Kidney glomerular epithelial cell (primary cell): ENCODE measurements at regions not wholly inside any gene's neighbourhood (a gene's known extent, or its start where the extent isn't known, plus 50 kb on each side); places are given as distances from the start of the nearest gene placed in this dataset.
A peak's percentile ranks its signal among the peaks of the same experiment; 100 is the strongest.

ENCODE experiments used
- DNase-seq: peaks from one replicate; lab custom pipeline; 2025; lab: John Stamatoyannopoulos, UW

- DNase-seq = no peak
These were observed 50.2 kb upstream of the LRP8 start for GRCh38 chr1:53378061-53378460.

GRCh38 chr1:53378932-53379661 is 51.2 kb upstream of the LRP8 start:
- DNase-seq = no peak

DNA sequence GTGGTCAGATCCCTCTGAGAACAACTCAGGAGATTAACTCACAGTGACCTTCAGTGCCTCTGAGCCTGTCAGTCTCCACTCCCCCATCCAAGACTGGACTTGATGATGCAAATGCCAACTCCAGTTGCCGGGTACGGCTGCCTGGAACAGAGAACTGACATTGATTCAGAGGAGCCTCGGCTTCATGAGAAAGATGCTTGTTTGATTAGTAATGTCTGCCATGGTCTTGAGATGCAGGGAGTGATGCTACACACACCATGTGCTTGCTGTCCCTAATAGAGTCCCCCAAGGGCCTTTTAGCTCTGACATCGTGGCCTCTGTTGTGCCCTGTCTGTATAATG is 51.8 kb upstream of the LRP8 start:
- no peak for DNase-seq

GRCh38 chr1:53380296-53380695 is 52.4 kb upstream of the LRP8 start:
- DNase-seq = no peak

DNA sequence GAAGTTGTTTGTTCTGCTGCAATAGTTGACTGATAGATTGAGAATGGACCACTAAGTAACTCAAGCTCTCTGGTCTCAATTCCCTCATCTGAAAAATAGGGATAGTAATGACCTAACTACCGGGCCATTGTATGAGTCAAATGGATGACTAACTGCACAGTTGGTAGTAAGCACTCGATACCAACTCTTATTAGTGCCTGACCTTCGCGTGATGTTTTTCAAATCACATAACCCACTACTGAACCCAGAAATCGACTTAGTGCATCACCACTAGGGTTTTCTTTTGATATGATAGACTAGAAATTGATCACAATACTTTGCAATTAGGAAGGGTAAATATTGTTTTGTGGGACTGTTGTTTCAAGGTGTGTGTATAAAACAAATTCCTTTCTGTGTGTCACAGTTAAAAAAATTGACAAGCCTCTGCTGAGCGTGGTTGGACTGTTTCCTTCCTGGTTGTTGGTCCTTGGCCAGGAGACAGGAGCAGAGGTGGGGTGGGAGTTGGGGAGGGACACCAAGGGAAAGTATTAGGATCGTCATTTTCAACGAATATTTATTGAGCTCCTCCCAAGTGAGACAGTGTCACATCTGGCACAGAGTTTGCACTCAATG is 54.0 kb upstream of the LRP8 start:
- DNase-seq = peak; percentile 42

DNA sequence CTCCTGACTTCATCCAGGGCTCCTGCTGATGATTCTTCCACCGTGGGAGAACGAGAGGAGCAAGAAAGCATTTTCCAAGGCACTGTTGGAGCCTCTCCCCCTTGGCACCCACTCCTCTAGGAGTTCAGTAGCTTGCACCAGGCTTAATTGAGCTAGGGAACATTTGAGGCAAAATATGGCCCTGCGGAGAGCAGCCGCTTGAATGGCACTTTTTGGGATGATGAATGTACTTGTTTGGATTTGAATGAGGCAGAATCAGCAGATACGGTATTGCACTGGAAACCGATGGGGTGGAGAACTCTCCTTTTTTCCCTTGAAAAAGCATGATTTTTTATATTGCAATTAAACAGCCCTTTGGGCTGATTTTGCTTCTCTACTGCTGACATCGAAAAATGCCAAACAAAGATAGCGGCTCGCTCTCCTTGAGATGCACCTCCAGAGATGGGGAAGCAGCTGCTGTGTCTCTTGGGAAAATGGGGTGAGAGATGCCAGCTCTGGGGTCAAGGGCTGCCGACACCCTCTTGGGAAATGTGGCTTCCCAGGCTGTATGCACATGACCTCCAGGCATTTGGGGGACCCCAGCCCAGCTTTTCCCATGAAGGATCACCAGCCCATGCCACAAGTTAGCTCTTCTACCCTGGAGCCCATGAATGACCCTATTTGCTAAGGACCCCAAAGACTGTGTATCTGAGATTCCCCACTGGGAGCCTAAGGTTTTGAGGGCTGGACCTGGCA is 55.4 kb upstream of the LRP8 start:
- no peak for DNase-seq

- DNase-seq = no peak
These were observed 56.9 kb upstream of the LRP8 start for GRCh38 chr1:53384796-53385195.

GRCh38 chr1:53385276-53386225 is 57.7 kb upstream of the LRP8 start:
- DNase-seq = no peak

GRCh38 chr1:53388963-53389362 is 61.1 kb upstream of the LRP8 start:
- no peak for DNase-seq

DNA sequence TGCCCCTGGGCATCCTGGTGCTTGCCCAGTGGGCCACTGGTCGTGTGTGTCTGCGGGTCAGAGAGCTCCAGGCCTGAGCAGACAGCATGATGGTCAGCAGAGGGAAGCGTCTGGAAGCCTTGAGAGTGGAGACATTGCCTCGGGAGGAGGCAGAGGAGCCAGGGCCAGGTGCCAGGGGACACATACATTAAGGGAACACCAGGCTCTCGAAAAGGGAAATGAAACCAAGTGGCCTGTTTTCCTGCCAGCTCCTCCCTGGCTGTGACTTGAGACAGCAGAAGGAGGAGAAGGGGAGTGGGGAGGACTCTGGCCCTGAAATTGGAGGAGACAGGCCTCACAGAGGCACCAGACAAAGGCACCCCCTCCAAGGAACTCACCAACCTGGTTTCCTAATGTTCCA is 62.4 kb upstream of the LRP8 start:
- DNase-seq = no peak

DNA sequence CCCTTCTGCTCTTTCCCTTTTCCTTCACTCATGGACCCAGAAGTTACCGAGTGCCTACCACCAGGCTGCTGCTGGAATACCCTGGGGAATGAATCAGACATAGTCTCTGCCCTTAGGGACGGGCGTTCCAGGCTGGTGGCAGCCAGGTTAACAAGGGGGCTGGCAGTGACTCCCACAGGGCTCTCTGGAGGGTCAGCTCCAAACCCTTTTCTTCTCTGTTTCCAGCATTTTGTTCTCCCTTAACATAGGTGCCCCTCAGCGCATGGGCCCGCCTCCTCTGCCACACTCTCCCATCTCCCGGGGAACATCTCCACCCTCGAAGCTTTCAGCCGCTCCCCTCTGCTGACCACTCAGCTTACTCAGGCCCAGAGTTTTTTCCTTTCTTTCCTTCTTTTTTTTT is 62.9 kb upstream of the LRP8 start:
- DNase-seq = no peak

- DNase-seq = no peak
These were observed 63.4 kb upstream of the LRP8 start for GRCh38 chr1:53391296-53391695.

GRCh38 chr1:53391982-53392381 is 64.1 kb upstream of the LRP8 start:
- no peak for DNase-seq

DNA sequence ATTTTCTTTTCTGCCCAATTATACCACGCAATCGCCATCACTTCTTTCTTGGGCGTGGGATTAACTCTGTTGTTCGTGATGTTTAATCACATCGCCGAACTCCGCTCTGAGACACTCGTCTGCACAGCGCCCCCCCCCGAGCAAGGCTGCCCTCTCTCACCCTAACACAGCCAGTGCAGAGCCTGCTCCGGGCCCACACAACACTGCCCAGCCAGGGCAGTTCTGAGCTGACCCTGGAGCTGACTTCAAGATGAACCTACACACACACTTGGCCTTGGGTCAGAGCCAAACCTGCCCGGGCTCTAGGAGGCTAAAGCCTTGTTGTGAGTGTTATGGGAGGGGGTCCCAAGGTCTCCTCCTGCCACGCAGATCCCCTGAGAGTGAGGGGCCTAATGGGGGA is 64.6 kb upstream of the LRP8 start:
- no peak for DNase-seq

DNA sequence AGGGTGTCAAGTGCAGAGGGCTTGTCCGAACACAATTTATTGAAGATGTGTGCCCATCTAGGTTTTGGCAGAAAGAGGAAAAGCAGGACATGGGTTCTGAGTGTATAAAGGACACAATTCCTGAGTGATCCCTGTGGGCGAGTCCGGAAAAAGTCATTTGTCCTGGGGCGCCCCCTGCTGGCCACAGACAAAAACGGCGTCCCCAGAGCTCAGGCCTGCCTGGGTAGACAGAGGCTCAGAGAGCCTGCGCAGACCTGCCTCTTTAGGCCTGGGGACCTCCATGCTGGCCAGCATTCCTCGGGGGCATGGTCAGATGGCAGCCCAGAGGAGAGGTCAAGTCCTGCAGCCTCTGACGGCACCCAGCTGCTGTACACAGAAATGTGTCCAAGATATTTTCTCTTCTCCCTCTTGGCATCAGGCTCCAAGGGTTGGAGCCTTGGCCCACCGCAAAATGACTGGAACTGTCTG is 65.5 kb upstream of the LRP8 start:
- DNase-seq = peak; percentile 64

DNA sequence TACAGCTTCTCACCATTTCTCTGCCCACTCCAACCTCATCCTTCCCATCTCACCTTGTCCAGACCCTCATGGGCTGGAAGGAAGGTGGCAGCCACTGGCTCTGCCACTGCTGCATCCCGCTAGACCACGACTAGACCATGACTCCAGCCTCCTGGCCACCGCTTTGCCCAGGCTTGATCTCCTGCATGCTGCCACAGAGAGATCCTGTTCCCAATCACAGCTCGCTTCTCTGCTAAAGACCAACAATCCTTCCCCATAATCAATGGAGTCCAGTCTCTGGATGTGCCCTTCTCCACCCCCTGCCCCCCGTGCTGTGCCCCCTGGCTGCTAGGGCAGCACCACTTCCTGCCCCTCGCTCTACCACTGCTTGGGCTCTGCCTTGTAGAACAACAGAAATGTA is 64.9 kb upstream of the DMRTB1 start:
- no peak for DNase-seq

DNA sequence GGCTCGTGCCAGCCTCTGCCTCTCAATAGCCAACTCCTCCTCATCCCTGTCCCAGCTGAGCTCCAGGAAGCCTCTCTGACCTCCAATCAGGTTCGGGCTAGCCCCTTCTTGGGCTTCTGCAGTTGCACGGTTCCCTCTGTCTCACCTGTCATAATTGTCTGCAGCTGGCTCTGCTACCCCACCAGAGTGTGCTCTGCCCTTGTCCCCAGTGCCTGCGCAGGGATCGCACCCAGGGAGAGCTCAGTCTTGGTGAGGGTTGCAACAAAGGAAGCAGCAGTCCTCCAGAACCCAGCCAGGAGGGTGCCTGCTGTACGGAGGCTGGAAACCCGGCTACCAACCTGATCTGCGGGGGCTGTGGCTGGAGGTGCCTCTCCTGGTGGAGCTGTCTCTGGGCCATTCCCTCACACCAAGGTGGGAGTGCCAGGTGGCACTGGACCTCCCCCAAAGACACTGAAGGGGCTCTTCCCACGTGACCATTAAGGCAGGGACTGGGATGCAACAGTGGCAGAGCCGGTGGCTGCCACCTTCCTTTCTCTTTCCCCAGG is 63.5 kb upstream of the DMRTB1 start:
- no peak for DNase-seq

DNA sequence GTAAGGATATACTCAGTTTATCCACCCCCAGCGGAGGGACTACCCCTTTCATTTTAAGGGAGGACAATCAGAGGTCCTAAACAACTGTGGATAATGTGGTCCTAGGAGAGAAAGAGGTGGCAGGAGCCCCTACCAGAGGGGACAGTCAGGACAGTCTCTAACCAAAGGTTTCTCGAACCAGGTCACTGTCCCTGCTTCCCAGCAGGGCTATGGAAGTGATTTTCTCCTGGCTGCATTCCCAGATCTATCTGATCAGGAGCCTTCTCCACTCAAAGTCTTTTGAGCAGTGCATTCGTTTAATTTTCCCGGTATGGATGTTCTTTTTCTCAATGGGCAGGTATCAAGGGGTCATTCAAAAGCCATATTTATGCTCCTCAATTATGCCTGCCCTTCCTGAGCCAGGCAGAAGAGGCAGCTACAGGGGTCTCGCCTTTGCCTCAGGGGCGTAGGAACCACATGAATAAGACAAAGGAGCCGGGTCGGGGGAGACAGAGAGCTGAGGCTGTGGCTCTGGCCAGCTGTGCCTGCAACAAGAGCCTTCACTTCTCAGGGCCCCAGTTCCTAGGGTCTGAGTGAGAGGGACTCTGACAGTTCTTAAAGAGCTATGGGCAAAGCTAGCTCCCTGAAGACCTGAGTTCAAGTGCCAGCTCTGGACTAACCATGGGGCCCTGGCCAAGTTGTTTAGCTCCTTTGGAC is 62.5 kb upstream of the DMRTB1 start:
- DNase-seq = no peak

DNA sequence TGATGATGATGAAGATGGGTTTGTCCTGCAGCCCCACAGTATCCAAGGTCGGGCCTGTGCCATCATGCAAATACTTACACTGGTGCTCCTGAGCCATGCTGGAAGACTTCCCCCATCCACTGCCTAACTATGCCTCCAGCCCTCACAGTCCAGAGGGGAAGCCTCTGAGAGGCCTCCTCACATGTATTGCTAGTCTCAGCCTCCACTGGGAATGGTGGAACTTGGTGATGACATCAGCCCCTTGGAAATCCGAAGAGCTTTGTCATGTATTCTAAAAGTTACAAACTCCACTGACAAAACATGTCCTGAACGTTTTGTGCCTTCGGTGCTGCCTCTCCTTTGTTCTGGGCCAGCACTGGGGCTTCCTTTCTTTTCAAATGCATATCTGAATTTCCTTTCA is 61.1 kb upstream of the DMRTB1 start:
- no peak for DNase-seq

DNA sequence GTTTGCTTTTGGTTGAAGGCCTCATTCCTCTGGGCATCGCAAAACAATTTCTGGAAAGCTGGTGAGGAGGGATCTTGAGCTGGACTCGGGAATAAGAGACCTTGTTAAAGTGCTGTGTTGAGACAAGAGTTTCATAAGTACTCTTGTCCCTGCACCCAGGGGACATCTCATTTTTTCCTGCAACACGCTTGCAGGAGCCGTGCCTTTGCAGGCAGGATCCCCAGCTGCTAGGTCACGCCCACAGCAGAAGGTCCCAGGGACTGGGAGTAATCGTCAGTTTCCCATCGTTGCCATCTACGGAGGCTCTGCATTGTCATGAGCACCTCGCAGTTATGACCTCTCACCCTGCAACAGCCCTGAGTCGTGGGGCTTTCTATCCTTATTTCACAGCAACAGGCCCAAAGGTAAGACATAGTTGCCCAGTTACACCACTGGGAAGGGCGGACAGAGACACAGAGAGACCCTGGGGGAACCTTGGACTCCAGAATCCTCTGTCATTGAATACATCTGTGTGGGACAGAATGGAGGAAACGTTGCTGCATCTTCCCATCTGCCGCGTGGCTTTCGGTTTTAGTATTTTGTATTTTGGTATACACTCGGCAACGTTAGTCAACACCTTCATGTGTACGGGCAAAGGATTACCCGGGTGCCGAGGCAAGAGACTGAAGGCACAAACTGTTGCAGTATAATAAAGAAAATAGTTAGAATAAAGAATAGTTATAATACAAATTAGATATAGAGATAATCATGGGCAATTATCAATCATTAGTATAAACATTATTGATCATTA is 60.4 kb upstream of the DMRTB1 start:
- no peak for DNase-seq
